Fibroblast of villous mesenchyme (primary cell): ENCODE measurements at regions not wholly inside any gene's neighbourhood (a gene's known extent, or its start where the extent isn't known, plus 50 kb on each side); places are given as distances from the start of the nearest gene placed in this dataset.

Experiments
- DNase-seq: peaks from one replicate; pipeline ENCODE4 v3.0.0-alpha.2; 2010; ENCODE audit warnings: low read depth
- H3K4me3 ChIP-seq: 2 replicates; pipeline ENCODE4 v1.5.1; 2011; ENCODE audit warnings: low read depth, mild to moderate bottlenecking, low read length
- CTCF ChIP-seq: IDR thresholded peaks from 2 replicates; pipeline ENCODE4 v1.5.1; 2012; ENCODE audit warnings: low read depth, mild to moderate bottlenecking, low read length; ENCODE audit not compliant: insufficient read depth

- no peak for TF ChIP-seq CTCF
- DNase-seq, result no peak
- H3K4me3 ChIP-seq, result no peak overlapping the region
Observed at GRCh38 chr12:67750513-67751183, 102.1 kb downstream of the DYRK2 start.

GRCh38 chr12:67751381-67751928 is 102.9 kb downstream of the DYRK2 start:
- DNase-seq, result peak; percentile 32
- no peak overlapping the region for H3K4me3 ChIP-seq
- no peak for TF ChIP-seq CTCF

GRCh38 chr12:67752226-67752732 is 103.7 kb downstream of the DYRK2 start:
- no peak overlapping the region for H3K4me3 ChIP-seq
- no peak for DNase-seq
- no peak for TF ChIP-seq CTCF

- no peak overlapping the region for H3K4me3 ChIP-seq
- DNase-seq, result no peak
- TF ChIP-seq CTCF, result no peak
Observed at GRCh38 chr12:67754933-67755697, 106.6 kb downstream of the DYRK2 start.

GRCh38 chr12:67757651-67758050 is 109.1 kb downstream of the DYRK2 start:
- no peak overlapping the region for H3K4me3 ChIP-seq
- DNase-seq, result no peak
- TF ChIP-seq CTCF, result no peak

GRCh38 chr12:67758119-67758518 is 109.6 kb downstream of the DYRK2 start:
- TF ChIP-seq CTCF, result no peak
- no peak overlapping the region for H3K4me3 ChIP-seq
- no peak for DNase-seq
